CD4-positive, alpha-beta T cell treated with Interleukin-1 beta for 1 hour (primary cell): ENCODE measurements at regions not wholly inside any gene's neighbourhood (a gene's known extent, or its start where the extent isn't known, plus 50 kb on each side); places are given as distances from the start of the nearest gene placed in this dataset.
"Not testable (repeated sequence)": the region's sequence is repeated elsewhere in the genome, so short reads cannot be mapped to it uniquely, and the experiment has no call there.

ENCODE experiments used
- DNase-seq, 2 donors: peaks; one replicate each; pipeline ENCODE4 v3.0.0-alpha.2; 2020 to 2022

GRCh38 chr3:29152379-29152778 is 128.5 kb upstream of the RBMS3 start:
- DNase-seq: no peak

- DNase-seq: peak; percentile 1 to 3
Observed at GRCh38 chr3:29153811-29154210, 127.1 kb upstream of the RBMS3 start.

- no peak for DNase-seq
Observed at GRCh38 chr3:29156086-29156715, 124.7 kb upstream of the RBMS3 start.

GRCh38 chr3:29164825-29165224 is 116.0 kb upstream of the RBMS3 start:
- no peak for DNase-seq

- no peak for DNase-seq
Observed at GRCh38 chr3:29167180-29167579, 113.7 kb upstream of the RBMS3 start.

- no peak for DNase-seq
Observed at GRCh38 chr3:29168081-29168480, 112.8 kb upstream of the RBMS3 start.

GRCh38 chr3:29168696-29169095 is 112.2 kb upstream of the RBMS3 start:
- DNase-seq: no peak

GRCh38 chr3:29169451-29169850 is 111.4 kb upstream of the RBMS3 start:
- DNase-seq: no peak

GRCh38 chr3:29171043-29171990 is 109.6 kb upstream of the RBMS3 start:
- DNase-seq: no peak

GRCh38 chr3:29176501-29176900 is 104.4 kb upstream of the RBMS3 start:
- no peak for DNase-seq

GRCh38 chr3:29178809-29179793 is 101.8 kb upstream of the RBMS3 start:
- DNase-seq: no peak

- DNase-seq: no peak
Observed at GRCh38 chr3:29181149-29181780, 99.6 kb upstream of the RBMS3 start.

GRCh38 chr3:29181872-29182271 is 99.0 kb upstream of the RBMS3 start:
- DNase-seq: no peak

GRCh38 chr3:29182828-29183227 is 98.0 kb upstream of the RBMS3 start:
- not testable (repeated sequence) for DNase-seq

- no peak for DNase-seq
Observed at GRCh38 chr3:29183346-29184087, 97.4 kb upstream of the RBMS3 start.

- no peak for DNase-seq
Observed at GRCh38 chr3:29185706-29186105, 95.2 kb upstream of the RBMS3 start.

GRCh38 chr3:29186131-29186599 is 94.7 kb upstream of the RBMS3 start:
- no peak for DNase-seq

- DNase-seq: no peak
Observed at GRCh38 chr3:29186982-29187725, 93.7 kb upstream of the RBMS3 start.

- no peak for DNase-seq
Observed at GRCh38 chr3:29189328-29189727, 91.5 kb upstream of the RBMS3 start.

GRCh38 chr3:29194139-29194538 is 86.7 kb upstream of the RBMS3 start:
- no peak for DNase-seq

GRCh38 chr3:29195056-29195455 is 85.8 kb upstream of the RBMS3 start:
- DNase-seq: no peak
